ENCODE measurements at regions not wholly inside any gene's neighbourhood (a gene's known extent, or its start where the extent isn't known, plus 50 kb on each side); places are given as distances from the start of the nearest gene placed in this dataset.

DNA sequence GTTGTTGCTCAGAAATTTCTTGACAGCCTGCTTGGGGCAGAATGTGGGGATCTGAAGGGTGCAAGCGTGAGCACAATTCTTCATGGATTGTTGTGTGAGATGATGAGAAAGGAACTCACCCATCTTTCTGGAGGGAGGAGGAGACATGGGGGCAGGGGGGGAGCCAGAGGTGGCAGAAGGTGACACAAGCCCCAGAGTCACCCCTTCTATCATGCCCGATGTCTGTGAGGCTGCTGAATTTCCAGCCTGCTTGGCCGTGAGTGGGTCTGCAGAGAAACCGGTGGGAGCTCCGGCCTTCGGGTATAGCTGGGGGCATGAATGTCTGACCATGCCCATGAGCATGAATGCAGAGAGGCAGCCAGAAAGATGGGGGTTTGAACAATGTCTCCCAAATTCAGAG is 870.7 kb downstream of the TBC1D22A start:
- DNase-seq (ENCODE audit: low read depth, low spot score) = no peak

- no peak for DNase-seq (ENCODE audit: low read depth, low spot score)
These were observed 870.3 kb downstream of the TBC1D22A start for GRCh38 chr22:47632701-47633100.

DNA sequence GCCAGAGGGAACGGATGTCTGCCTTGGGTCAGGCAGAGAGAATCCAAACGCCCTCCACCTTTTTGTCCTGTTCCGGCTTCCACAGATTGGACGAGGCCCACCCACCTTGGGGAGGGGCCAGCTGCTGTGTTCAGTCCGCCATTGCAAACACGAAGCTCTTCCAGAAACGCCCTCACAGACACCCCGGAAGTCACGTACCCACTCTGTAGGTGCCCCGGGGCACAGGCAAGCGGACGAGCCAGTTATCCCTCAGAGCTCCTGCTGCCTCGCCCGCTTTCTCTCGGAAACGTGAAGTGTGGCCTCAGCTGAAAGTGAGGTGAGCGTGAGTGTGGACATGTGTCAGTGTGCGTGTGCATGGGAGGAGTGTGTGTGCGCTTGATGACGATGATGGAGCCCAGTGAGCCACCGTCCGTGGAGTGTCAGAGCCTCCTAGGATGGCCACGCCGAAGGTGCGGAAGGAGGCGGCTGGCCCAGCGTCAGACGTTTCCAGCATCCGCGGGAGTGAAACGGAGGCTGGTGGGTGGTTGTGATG is 869.2 kb downstream of the TBC1D22A start:
- DNase-seq (ENCODE audit: low read depth, low spot score) = no peak

GRCh38 chr22:47630741-47631534 is 868.5 kb downstream of the TBC1D22A start:
- DNase-seq (ENCODE audit: low read depth, low spot score) = no peak

GRCh38 chr22:47629791-47630655 is 867.6 kb downstream of the TBC1D22A start:
- DNase-seq (ENCODE audit: low read depth, low spot score) = no peak

GRCh38 chr22:47629273-47629711 is 866.8 kb downstream of the TBC1D22A start:
- DNase-seq (ENCODE audit: low read depth, low spot score) = no peak

- no peak for DNase-seq (ENCODE audit: low read depth, low spot score)
These were observed 866.2 kb downstream of the TBC1D22A start for GRCh38 chr22:47628477-47629272.

GRCh38 chr22:47627556-47628253 is 865.3 kb downstream of the TBC1D22A start:
- DNase-seq (ENCODE audit: low read depth, low spot score) = no peak

- no peak for DNase-seq (ENCODE audit: low read depth, low spot score)
These were observed 864.3 kb downstream of the TBC1D22A start for GRCh38 chr22:47626428-47627390.

GRCh38 chr22:47625531-47626427 is 863.3 kb downstream of the TBC1D22A start:
- no peak for DNase-seq (ENCODE audit: low read depth, low spot score)

DNA sequence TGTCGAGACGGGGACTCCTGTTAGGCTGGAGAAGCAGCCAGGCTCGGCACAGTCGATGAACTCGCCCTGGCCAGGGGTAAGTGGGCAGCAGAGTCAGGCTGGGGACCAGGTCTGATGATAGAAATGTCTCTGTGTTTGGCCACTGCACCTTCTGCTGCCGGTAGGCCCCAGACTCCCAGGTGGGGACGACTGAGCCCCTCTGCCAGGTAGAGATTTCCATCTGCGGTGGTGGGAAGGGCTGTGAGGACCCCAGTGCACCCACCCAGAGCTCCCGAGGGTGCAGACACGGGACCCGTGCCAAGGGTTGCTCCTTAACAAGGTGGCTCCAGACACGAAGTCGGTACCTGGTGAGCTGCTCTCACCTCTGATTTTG is 862.5 kb downstream of the TBC1D22A start:
- no peak for DNase-seq (ENCODE audit: low read depth, low spot score)

- DNase-seq (ENCODE audit: low read depth, low spot score) = no peak
These were observed 862.0 kb downstream of the TBC1D22A start for GRCh38 chr22:47624252-47625012.

- no peak for DNase-seq (ENCODE audit: low read depth, low spot score)
These were observed 861.3 kb downstream of the TBC1D22A start for GRCh38 chr22:47623763-47624148.

GRCh38 chr22:47623066-47623762 is 860.8 kb downstream of the TBC1D22A start:
- DNase-seq (ENCODE audit: low read depth, low spot score) = no peak

DNA sequence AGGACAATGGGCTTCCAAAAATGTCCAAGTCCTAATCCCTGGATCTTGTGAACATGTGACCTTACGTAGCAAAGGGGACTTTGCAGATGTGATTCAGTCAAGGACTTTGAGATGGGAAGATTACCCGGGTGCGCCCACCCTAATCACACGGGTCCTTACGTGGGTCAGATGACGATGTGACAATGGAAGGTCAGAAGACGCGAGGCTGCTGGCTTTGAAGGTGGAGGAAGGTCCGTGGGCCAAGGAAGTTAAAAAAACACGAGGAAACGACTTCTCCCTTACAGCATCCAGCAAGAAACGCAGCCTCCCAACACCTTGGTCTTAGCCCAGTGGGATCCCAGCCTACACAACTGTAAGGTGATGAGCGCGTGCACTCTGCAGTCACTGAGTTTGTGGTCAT is 860.1 kb downstream of the TBC1D22A start:
- DNase-seq (ENCODE audit: low read depth, low spot score) = no peak

- no peak for DNase-seq (ENCODE audit: low read depth, low spot score)
These were observed 858.8 kb downstream of the TBC1D22A start for GRCh38 chr22:47621253-47621652.

GRCh38 chr22:47620391-47620790 is 857.9 kb downstream of the TBC1D22A start:
- no peak for DNase-seq (ENCODE audit: low read depth, low spot score)

GRCh38 chr22:47619631-47620030 is 857.2 kb downstream of the TBC1D22A start:
- no peak for DNase-seq (ENCODE audit: low read depth, low spot score)
